WTC11 (cell line): ENCODE measurements at regions not wholly inside any gene's neighbourhood (a gene's known extent, or its start where the extent isn't known, plus 50 kb on each side); places are given as distances from the start of the nearest gene placed in this dataset.

ENCODE experiments used
- ATAC-seq: fragments of 200-7000 bp; cut with Tn5 transposase; 2 replicates; pipeline ENCODE4 v1.10.0; 2021; ENCODE audit warnings: mild to moderate bottlenecking, moderate library complexity
- CTCF ChIA-PET: fragments of 300-600 bp; sonication (Branson Sonifier 250); formaldehyde crosslinking; loops from one replicate; lab custom pipeline; 2021; ENCODE audit warnings: antibody characterized with exemption; lab: Charles Lee
- POLR2A ChIA-PET: fragments of 350-600 bp; sonication (Branson Sonifier 250); formaldehyde crosslinking; loops from one replicate; lab custom pipeline; 2021; ENCODE audit warnings: antibody characterized with exemption; lab: Charles Lee
- DNase-seq: peaks from one replicate; pipeline ENCODE4 v3.0.0; 2021; ENCODE audit warnings: low spot score
- H3K27ac Mint-ChIP-seq: 2 replicates; pipeline ENCODE4 v1.8.0; 2021; ENCODE audit warnings: mixed read lengths
- H3K27me3 Mint-ChIP-seq: 2 replicates; pipeline ENCODE4 v1.8.0; 2021; ENCODE audit warnings: low read depth, mild to moderate bottlenecking, moderate library complexity, mixed read lengths
- H3K36me3 Mint-ChIP-seq: 2 replicates; pipeline ENCODE4 v1.8.0; 2021; ENCODE audit warnings: mixed read lengths
- H3K4me1 Mint-ChIP-seq: 2 replicates; pipeline ENCODE4 v1.8.0; 2022; ENCODE audit warnings: mixed read lengths
- H3K4me3 Mint-ChIP-seq: 2 replicates; pipeline ENCODE4 v1.8.0; 2021; ENCODE audit warnings: mild to moderate bottlenecking, moderate library complexity, mixed read lengths
- H3K9me3 Mint-ChIP-seq: 2 replicates; pipeline ENCODE4 v1.8.0; 2021; ENCODE audit warnings: mixed read lengths
- AFF4 ChIP-seq: sonication (generic); formaldehyde crosslinking; IDR thresholded peaks from 2 replicates; pipeline ENCODE4 v1.8.1; 2023; ENCODE audit warnings: mild to moderate bottlenecking, missing genetic modification reagents, borderline replicate concordance
- CDX4 ChIP-seq: fragments of 250-450 bp; sonication (Bioruptor Pico); IDR thresholded peaks from 2 replicates; pipeline ENCODE4 v1.9.0; 2021; ENCODE audit warnings: moderate library complexity, mild to moderate bottlenecking, inconsistent platforms, borderline replicate concordance
- CREB1 ChIP-seq: sonication (generic); formaldehyde crosslinking; IDR thresholded peaks from 2 replicates; pipeline ENCODE4 v1.8.0; 2023; ENCODE audit warnings: mild to moderate bottlenecking, missing genetic modification reagents
- FOXJ3 ChIP-seq: sonication (generic); formaldehyde crosslinking; IDR thresholded peaks from 2 replicates; pipeline ENCODE4 v1.9.0; 2021; ENCODE audit warnings: missing genetic modification reagents, mild to moderate bottlenecking, borderline replicate concordance
- IRF2 ChIP-seq: sonication (generic); formaldehyde crosslinking; IDR thresholded peaks from 2 replicates; pipeline ENCODE4 v1.8.0; 2022; ENCODE audit warnings: low read depth, missing genetic modification reagents, borderline replicate concordance
- PRDM15 ChIP-seq: sonication (generic); formaldehyde crosslinking; IDR thresholded peaks from 2 replicates; pipeline ENCODE4 v1.8.0; 2022; ENCODE audit warnings: missing genetic modification reagents
- TEAD4 ChIP-seq: sonication (generic); formaldehyde crosslinking; IDR thresholded peaks from 2 replicates; pipeline ENCODE4 v1.8.0; 2022; ENCODE audit warnings: mild to moderate bottlenecking, missing genetic modification reagents
- ZNF396 ChIP-seq: fragments of 250-450 bp; sonication (Bioruptor Pico); IDR thresholded peaks from 2 replicates; pipeline ENCODE4 v1.8.0; 2021; ENCODE audit warnings: mild to moderate bottlenecking, moderate library complexity, borderline replicate concordance
- ZNF532 ChIP-seq: fragments of 250-450 bp; sonication (Bioruptor Pico); IDR thresholded peaks from 2 replicates; pipeline ENCODE4 v1.9.0; 2021; ENCODE audit warnings: mild to moderate bottlenecking, borderline replicate concordance
- ZSCAN18 ChIP-seq: fragments of 250-450 bp; sonication (Bioruptor Pico); IDR thresholded peaks from 2 replicates; pipeline ENCODE4 v2.1.2; 2022; ENCODE audit warnings: mild to moderate bottlenecking, moderate library complexity
- TF ChIP-seq, protein P1 (sequence below): sonication (generic); formaldehyde crosslinking; IDR thresholded peaks from 2 replicates; pipeline ENCODE4 v1.8.0; 2023; ENCODE audit warnings: mild to moderate bottlenecking, missing genetic modification reagents

- no peak for TF ChIP-seq FOXJ3 (CRISPR knock-in tag)
- TF ChIP-seq CDX4 = no peak
- TF ChIP-seq AFF4 (CRISPR knock-in tag) = no peak
These were observed 452.6 kb upstream of the ACVR2A start (continued) for GRCh38 chr2:147392180-147392579.

DNA sequence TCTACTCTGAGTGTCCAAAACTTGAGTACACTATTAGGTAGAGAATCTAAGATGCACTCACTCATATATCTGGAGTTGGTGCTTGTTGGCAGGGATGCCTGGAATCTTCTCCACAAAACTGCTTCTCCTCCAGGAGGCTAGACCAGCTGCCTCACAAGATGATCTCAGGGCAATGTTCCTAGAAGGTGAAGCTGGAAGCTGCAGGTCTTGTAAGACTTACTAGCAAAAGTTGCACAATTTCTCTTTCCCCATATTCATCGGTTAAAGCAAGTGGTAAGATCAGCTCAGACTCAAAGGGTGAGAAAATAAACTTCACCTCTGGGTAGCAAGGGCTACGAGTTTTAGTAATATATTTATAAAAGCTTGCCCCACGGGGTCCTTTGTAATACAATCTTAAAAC, 454.4 kb upstream of the ACVR2A start:
- Mint-ChIP-seq H3K9me3 (no peaks in the 10 kb centered on the region), H3K27ac (no peak overlapping the region), H3K4me3 (no peak overlapping the region), H3K4me1 (peaks cover 17% of the 10 kb centered on the region), H3K36me3 (no peaks in the 10 kb centered on the region)
- no peak for DNase-seq
- ATAC-seq = no peak; the same call in 1 of the 2 replicates
- POLR2A ChIA-PET = no interaction called here
- no peak for TF ChIP-seq PRDM15 (CRISPR knock-in tag)
- TF ChIP-seq, protein P1, sequence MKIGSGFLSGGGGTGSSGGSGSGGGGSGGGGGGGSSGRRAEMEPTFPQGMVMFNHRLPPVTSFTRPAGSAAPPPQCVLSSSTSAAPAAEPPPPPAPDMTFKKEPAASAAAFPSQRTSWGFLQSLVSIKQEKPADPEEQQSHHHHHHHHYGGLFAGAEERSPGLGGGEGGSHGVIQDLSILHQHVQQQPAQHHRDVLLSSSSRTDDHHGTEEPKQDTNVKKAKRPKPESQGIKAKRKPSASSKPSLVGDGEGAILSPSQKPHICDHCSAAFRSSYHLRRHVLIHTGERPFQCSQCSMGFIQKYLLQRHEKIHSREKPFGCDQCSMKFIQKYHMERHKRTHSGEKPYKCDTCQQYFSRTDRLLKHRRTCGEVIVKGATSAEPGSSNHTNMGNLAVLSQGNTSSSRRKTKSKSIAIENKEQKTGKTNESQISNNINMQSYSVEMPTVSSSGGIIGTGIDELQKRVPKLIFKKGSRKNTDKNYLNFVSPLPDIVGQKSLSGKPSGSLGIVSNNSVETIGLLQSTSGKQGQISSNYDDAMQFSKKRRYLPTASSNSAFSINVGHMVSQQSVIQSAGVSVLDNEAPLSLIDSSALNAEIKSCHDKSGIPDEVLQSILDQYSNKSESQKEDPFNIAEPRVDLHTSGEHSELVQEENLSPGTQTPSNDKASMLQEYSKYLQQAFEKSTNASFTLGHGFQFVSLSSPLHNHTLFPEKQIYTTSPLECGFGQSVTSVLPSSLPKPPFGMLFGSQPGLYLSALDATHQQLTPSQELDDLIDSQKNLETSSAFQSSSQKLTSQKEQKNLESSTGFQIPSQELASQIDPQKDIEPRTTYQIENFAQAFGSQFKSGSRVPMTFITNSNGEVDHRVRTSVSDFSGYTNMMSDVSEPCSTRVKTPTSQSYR (CRISPR knock-in tag) = no peak
- no peak for TF ChIP-seq ZSCAN18 (CRISPR knock-in tag)
- TF ChIP-seq IRF2 = no peak
- TF ChIP-seq AFF4 (CRISPR knock-in tag) = no peak
- no peak for TF ChIP-seq CREB1 (CRISPR knock-in tag)
- no peak for TF ChIP-seq ZNF532 (CRISPR knock-in tag)
- no peak for TF ChIP-seq ZNF396 (CRISPR knock-in tag)
- no peak for TF ChIP-seq TEAD4 (CRISPR knock-in tag)
- TF ChIP-seq, all 79 proteins: peak for 0
- peaks cover 13% of the 10 kb centered on the region for H3K27me3 Mint-ChIP-seq
- CTCF ChIA-PET = interaction anchor here (0.6 kb wide), 1 partner anchor 519 kb away, joined by 3 read pairs; no protein-coding TSS in a partner anchor
